ENCODE measurements at regions not wholly inside any gene's neighbourhood (a gene's known extent, or its start where the extent isn't known, plus 50 kb on each side); places are given as distances from the start of the nearest gene placed in this dataset.

DNA sequence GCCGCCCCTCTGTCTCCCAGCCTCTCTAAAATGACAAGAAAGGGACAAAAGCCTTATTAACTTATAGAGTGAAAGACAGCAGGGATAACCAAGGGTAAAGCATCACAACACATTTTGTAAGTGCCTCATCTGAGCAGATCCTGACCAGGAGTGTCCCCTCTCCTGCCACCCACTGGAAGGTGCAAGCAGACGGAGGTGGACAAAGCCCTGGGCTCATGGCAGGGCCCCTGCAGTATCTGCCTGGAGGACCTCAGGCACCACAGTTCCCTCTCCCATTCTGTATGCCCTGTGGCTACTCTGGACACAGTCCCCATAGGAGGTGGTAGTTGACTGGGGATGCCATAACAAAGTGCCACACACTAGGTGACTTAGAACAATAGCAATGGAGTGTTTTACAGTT is 319.8 kb downstream of the GADD45G start:
- no peak for DNase-seq
- Mint-ChIP-seq H3K27ac (no peak overlapping the region), H3K4me1 (peaks cover 0 to 5% (median 0%) of the 10 kb centered on the region in 3 donors), H3K36me3 (no peaks in the 10 kb centered on the region), H3K27me3 (peaks cover 0 to 20% (median 0%) of the 10 kb centered on the region in 3 donors), H3K9me3 (no peaks in the 10 kb centered on the region), H3K4me3 (no peak overlapping the region)
- ATAC-seq (ENCODE audit: low read depth in 2 of 2), result no peak

DNA sequence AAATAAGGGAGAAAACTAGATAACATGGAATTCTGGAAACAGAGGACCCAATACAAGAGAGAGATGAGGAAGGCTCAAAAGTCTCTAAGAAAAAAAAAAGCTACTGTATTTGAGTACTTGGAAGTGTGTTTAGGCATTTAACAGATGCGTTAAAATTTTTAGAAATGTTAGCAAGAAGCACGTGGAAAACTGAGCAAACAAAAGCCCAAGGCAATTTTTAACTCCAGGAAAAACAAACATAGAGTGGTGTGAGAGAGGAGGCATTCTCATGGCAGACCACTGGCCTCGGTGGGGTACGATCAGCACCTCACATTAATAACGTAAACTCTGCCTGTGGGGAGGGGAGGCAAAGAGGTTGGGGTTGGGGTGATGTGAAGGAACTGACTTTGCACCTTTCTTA is 321.4 kb downstream of the GADD45G start:
- peak overlapping the region in 1 of 6 donors; percentile 77 for H3K27ac Mint-ChIP-seq
- H3K27me3 Mint-ChIP-seq, result peaks cover 0 to 11% (median 0%) of the 10 kb centered on the region in 3 donors

DNA sequence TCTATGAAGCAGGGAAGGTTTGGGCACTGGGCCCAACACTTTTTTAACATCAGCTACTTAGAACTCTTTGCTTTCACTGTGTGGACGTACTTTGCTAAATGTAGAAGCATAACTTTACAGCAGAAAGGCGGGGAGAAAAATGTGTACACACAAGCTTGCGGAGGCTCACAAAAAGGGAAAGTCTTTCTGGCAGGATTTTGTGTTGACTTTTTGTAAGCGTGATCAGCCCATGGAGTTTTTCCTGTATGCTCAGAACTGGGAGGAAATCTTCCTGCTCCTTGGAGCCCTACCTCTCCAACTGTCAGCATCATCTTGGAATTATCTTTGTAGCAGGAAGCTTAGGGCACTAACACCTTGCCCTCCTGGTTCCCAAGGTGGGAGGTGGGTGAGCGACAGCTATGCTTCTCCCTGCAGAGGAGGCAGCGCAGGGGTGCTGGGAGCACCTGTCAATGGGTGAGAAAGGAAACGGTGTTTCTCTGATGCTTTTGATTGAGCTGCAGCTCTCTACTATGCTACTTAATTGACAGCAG is 321.9 kb downstream of the GADD45G start:
- DNase-seq (no peak), ATAC-seq (ENCODE audit: low read depth in 2 of 2) (no peak)
- no peaks in the 10 kb centered on the region for H3K9me3 Mint-ChIP-seq
- peaks cover 0 to 15% (median 0%) of the 10 kb centered on the region in 3 donors for H3K4me1 Mint-ChIP-seq
- no peak overlapping the region for H3K27ac Mint-ChIP-seq
- peaks cover 0 to 11% (median 0%) of the 10 kb centered on the region in 3 donors for H3K27me3 Mint-ChIP-seq
- H3K4me3 Mint-ChIP-seq, result no peak overlapping the region
- H3K36me3 Mint-ChIP-seq, result no peaks in the 10 kb centered on the region

More for the DNA sequence above, 321.4 kb downstream of the GADD45G start:
- no peak for DNase-seq
- Mint-ChIP-seq H3K9me3 (no peaks in the 10 kb centered on the region), H3K4me1 (peaks cover 0 to 15% (median 0%) of the 10 kb centered on the region in 3 donors), H3K4me3 (peak overlapping the region in 1 of 8 donors; percentile 36), H3K36me3 (no peaks in the 10 kb centered on the region)
- ATAC-seq (ENCODE audit: low read depth in 2 of 2), result no peak

DNA sequence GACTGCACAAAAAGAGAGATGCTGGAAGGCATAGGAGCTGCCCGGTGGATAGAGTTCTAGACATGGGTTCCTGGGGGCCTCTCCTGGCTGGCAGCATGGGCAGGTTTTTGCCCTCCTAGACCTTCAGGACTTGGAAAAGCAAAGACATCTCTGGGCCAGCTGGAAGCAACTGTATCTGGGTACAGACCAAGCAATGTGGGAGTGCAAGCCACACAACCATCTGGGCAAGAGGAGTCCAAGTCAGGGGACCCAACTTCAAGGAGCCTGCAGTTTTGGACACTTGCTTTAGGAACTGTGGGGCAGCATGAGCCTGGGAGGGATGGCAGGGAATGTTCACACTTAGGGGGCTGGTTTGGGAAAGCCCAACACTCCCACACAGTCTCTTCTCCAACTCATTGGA is 323.3 kb downstream of the GADD45G start:
- no peaks in the 10 kb centered on the region for H3K9me3 Mint-ChIP-seq
- H3K27ac Mint-ChIP-seq, result peak overlapping the region in 1 of 6 donors; percentile 81
- H3K4me3 Mint-ChIP-seq, result no peak overlapping the region
- H3K27me3 Mint-ChIP-seq, result peaks cover 0 to 19% (median 0%) of the 10 kb centered on the region in 3 donors
- peaks cover 0 to 15% (median 0%) of the 10 kb centered on the region in 3 donors for H3K4me1 Mint-ChIP-seq
- no peaks in the 10 kb centered on the region for H3K36me3 Mint-ChIP-seq
- ATAC-seq (ENCODE audit: low read depth in 2 of 2) (no peak), DNase-seq (no peak)

DNA sequence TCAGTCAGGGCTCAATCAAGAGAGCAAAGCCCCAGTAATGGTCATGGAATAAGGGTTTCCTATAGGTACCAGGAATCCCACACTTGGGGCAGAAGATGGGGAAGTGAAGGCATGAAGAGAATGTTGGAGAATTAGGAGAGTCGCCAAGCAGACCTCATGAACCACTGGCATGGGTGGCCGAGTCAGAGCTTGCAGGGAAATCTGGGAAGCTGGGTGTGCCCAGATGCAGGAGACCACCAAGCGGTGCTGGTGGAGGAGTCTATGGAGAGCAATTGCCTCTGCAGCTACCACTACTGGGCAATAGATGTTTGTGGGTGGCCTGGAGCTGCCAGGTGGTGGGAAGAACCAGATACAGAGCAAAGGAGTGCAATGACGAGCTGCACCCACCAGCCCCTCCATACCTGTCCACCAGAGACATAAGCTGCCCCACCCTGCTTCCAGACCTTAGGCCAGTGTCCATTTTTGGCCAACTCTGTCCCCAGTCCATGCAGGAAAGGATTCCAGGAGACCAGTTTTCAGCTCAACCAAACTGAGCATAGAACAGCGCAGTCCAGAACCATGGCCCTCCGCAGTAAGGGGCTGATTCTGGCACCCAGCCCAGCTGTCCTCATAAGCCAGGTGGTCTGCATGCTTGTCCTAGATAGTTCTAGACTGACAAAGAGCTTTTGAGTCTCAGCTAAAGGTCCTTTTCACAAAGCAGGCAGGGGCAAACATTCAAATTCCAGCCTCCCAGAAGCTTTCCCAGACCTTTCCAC is 323.9 kb downstream of the GADD45G start:
- no peak overlapping the region for H3K4me3 Mint-ChIP-seq
- peaks cover 0 to 15% (median 0%) of the 10 kb centered on the region in 3 donors for H3K4me1 Mint-ChIP-seq
- DNase-seq, result no peak
- no peak for ATAC-seq (ENCODE audit: low read depth in 2 of 2)
- no peaks in the 10 kb centered on the region for H3K9me3 Mint-ChIP-seq
- peak overlapping the region in 1 of 6 donors; percentile 81 for H3K27ac Mint-ChIP-seq
- H3K27me3 Mint-ChIP-seq, result peaks cover 0 to 24% (median 0%) of the 10 kb centered on the region in 3 donors
- no peaks in the 10 kb centered on the region for H3K36me3 Mint-ChIP-seq

DNA sequence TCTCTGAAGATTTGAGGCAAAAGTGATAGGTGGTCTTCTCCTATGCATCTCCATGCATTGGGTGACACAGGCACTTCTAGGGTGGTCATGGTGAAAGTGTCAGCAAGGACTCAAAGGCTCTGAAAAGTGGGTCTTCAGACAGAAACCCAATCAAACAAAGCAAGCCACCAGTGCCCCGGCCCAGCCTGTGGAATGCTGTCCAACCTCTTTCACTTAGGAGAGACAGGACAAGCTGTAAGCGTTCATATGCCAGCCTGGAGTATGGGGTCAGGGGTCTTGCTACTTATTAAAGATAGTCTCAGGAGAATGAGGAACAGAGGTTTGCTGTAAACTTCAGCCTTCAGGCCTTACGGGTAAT is 324.5 kb downstream of the GADD45G start:
- Mint-ChIP-seq H3K36me3 (no peaks in the 10 kb centered on the region), H3K9me3 (no peaks in the 10 kb centered on the region), H3K27ac (no peak overlapping the region), H3K4me3 (no peak overlapping the region), H3K4me1 (peaks cover 0 to 10% (median 0%) of the 10 kb centered on the region in 3 donors), H3K27me3 (peaks cover 0 to 24% (median 0%) of the 10 kb centered on the region in 3 donors)
- no peak for DNase-seq
- no peak for ATAC-seq (ENCODE audit: low read depth in 2 of 2)

DNA sequence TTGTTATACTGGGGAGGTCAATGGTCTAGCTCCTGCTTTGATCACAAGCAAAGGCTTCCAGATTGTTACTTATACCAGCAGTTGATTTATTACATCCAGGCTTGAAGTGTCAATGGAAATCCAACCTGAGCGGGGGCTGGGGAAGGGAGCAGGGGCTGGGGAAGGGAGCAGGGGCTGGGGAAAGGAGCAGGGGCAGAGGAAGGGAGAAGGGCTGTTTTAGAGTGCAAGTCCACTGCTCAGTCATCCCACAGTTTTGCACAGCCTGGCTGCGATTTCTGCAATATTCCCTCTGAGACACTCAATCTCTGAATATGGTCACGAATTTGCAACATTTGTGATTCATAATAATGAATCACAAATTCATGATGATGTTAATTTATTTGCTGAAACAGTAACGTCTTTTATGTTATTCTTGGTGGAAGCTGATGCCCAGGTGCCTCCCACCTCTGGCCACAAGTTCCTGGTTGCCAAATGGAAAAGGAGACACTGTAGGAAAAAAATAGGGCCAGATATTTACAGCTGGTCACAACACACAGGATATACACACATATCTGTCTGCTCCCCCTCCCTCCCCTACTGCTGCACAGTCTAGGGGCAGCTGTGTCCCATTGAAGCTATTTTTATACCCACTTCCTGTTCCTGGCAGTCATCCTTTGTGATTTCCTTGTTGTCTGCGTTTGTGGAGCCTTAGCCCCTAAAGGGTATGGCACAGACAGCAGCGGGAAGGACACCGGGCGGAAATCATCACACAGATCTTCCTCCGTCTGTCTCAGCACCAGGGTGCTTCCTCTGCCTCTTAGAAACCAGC is 325.1 kb downstream of the GADD45G start:
- H3K4me1 Mint-ChIP-seq, result peaks cover 0 to 10% (median 0%) of the 10 kb centered on the region in 3 donors
- H3K27me3 Mint-ChIP-seq, result peaks cover 0 to 24% (median 0%) of the 10 kb centered on the region in 3 donors
- H3K36me3 Mint-ChIP-seq, result no peaks in the 10 kb centered on the region
- peak overlapping the region in 2 of 6 donors; percentile 56 to 82 for H3K27ac Mint-ChIP-seq
- no peak for ATAC-seq (ENCODE audit: low read depth in 2 of 2)
- DNase-seq, result no peak
- H3K4me3 Mint-ChIP-seq, result no peak overlapping the region
- H3K9me3 Mint-ChIP-seq, result no peaks in the 10 kb centered on the region

DNA sequence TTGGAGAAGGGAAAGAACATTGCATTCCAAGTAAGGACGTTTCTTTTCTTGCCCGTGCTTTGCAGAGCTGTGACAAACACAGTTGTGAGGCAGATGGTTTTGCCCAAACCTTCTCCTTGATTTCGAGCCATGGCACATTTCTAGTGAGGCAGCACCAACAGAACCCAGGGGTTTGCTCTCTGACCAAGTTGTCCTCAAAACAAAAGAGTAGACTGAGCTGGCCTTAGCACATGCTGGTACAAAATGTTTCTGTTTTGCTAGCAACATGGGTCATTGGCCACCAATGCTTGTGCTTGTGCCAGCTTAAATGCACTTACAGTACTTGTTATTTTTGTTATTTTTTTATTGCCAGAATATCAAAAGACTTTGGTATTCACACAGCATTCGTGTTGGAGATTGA is 328.8 kb downstream of the GADD45G start:
- no peaks in the 10 kb centered on the region for H3K36me3 Mint-ChIP-seq
- H3K27me3 Mint-ChIP-seq, result peaks cover 0 to 13% (median under 1%) of the 10 kb centered on the region in 3 donors
- no peak overlapping the region for H3K4me3 Mint-ChIP-seq
- no peak for DNase-seq
- peaks cover 0 to 10% (median 7%) of the 10 kb centered on the region in 3 donors for H3K4me1 Mint-ChIP-seq
- H3K27ac Mint-ChIP-seq, result no peak overlapping the region
- no peak for ATAC-seq (ENCODE audit: low read depth in 2 of 2)
- H3K9me3 Mint-ChIP-seq, result no peaks in the 10 kb centered on the region

DNA sequence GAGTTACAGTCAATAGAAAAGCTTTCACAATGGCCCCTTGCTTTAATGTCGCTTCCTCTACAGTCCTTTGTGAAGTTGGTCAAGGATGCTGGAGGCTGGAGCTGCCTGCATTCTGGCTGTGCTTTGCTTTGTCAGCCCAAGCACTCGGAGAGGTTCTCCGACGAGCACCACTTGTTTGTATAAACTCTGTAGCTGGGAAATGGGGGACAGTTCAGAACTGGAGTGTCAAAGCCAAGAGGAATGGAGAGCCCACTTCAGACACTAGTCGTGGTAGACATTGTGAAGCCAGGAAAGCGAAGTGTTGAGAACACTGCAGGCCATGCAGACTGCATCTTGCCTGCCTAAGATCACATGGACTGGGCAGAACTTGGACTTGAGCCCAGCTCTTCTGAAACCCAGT is 330.3 kb downstream of the GADD45G start:
- peaks cover 0 to 7% (median 5%) of the 10 kb centered on the region in 3 donors for H3K4me1 Mint-ChIP-seq
- H3K27me3 Mint-ChIP-seq, result peaks cover 0 to 17% (median 16%) of the 10 kb centered on the region in 3 donors
- ATAC-seq (ENCODE audit: low read depth in 2 of 2) (no peak), DNase-seq (no peak)
- H3K9me3 Mint-ChIP-seq, result no peaks in the 10 kb centered on the region
- no peaks in the 10 kb centered on the region for H3K36me3 Mint-ChIP-seq
- no peak overlapping the region for H3K4me3 Mint-ChIP-seq
- H3K27ac Mint-ChIP-seq, result no peak overlapping the region

DNA sequence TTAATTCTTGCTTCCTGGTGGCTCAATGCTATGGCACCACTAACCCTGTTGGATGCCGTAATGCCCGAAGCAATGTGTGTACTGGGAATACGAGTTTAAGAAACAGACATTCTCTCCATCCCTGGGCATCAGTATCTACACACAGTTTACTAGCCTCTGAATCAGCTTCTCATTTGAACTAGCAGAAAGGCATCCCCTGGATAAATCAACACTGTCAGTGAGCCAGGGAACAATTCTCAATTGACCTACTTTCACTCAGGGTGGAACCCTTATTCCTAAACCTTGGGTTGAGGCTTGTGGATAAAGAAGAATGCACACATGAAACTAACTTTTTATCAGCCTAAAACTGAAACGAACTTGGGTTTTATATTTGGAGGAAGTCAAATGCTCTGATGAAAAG is 331.0 kb downstream of the GADD45G start:
- Mint-ChIP-seq H3K36me3 (no peaks in the 10 kb centered on the region), H3K4me3 (no peak overlapping the region), H3K27me3 (peaks cover 0 to 17% (median 16%) of the 10 kb centered on the region in 3 donors), H3K9me3 (no peaks in the 10 kb centered on the region), H3K4me1 (peaks cover 0 to 7% (median 2%) of the 10 kb centered on the region in 3 donors), H3K27ac (no peak overlapping the region)
- DNase-seq (no peak), ATAC-seq (ENCODE audit: low read depth in 2 of 2) (no peak)

DNA sequence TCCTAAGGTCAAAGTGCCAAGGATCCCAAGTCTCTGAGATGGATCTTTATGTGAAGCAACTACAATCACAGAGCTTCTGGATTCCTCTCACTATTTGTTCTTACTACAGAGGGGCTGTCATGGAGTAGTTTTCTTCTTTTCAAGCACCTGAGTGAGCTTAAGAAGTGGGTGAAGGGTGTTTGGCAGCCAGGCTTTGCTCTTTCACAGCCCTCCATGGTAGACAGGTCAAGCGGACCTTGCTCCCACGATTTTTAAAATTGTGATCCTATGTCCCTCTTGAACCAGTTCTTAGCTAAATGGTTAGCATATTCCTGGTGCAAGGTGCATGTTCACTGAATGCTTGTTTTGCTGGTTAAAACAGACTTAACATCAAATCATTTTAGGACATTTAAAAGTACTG is 332.2 kb downstream of the GADD45G start:
- Mint-ChIP-seq H3K9me3 (no peaks in the 10 kb centered on the region), H3K27me3 (peaks cover 0 to 26% (median 18%) of the 10 kb centered on the region in 3 donors), H3K4me1 (peaks cover 0 to 7% (median 0%) of the 10 kb centered on the region in 3 donors), H3K36me3 (no peaks in the 10 kb centered on the region), H3K27ac (no peak overlapping the region), H3K4me3 (no peak overlapping the region)
- DNase-seq (no peak), ATAC-seq (ENCODE audit: low read depth in 2 of 2) (no peak)

DNA sequence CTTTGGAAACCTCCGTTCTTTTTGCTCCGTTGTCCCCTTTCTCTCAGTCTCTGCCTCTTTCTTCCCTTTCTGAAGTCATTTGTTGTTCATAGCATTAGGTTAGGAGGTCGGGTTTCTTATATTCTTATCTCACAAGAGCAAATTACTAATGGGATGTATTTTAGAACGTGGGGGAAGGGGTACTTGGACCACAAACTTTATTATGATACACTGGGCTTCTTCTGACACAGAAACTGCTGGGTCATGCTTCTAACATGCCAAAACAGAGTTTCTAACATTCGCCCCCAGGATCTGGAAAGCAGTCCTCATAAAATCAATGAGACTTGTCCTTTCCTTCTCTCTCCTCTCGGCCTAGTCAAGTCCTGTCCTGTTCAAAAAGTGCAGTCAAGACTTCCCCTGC is 334.4 kb downstream of the GADD45G start:
- Mint-ChIP-seq H3K36me3 (no peaks in the 10 kb centered on the region), H3K27me3 (peaks cover 0 to 29% (median 27%) of the 10 kb centered on the region in 3 donors), H3K9me3 (no peaks in the 10 kb centered on the region), H3K27ac (no peak overlapping the region), H3K4me1 (peaks cover 0 to 7% (median 0%) of the 10 kb centered on the region in 3 donors), H3K4me3 (no peak overlapping the region)
- ATAC-seq (ENCODE audit: low read depth in 2 of 2), result no peak
- DNase-seq, result no peak

DNA sequence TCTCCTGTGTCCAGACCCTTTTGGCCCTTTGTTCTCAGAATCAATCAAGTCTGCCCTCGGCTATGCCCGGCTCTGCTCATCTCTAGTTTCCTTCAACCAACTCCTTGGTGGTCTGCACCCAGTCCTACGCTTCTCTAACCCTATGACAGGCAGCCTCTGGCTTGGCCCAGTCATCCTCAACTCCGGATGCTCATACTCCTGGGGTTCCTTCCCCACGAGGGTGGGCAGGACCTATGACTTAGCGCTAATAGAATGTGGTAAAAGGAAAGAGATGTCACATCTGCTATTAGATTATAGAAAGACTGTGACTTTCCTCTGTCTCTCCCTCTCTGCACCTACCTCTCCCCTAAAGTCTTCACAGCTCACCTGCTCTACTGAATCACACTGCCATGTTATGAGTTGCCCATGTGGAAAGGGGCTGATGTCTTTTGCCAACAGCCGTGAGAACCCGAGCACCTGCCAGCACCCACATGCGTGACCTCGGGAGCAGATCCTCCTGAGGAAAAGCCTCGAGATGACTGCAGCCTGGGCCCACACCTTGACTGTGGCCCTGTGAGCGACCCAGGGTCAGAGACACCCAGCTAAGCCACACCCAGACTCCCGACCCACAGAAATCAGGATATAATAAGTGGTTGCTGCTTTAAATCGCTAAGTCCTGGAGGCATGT is 334.9 kb downstream of the GADD45G start:
- peaks cover 0 to 29% (median 27%) of the 10 kb centered on the region in 3 donors for H3K27me3 Mint-ChIP-seq
- ATAC-seq (ENCODE audit: low read depth in 2 of 2) (no peak), DNase-seq (no peak)
- peak overlapping the region in 2 of 6 donors; percentile 9 to 63 for H3K27ac Mint-ChIP-seq
- no peak overlapping the region for H3K4me3 Mint-ChIP-seq
- no peaks in the 10 kb centered on the region for H3K9me3 Mint-ChIP-seq
- H3K36me3 Mint-ChIP-seq, result no peaks in the 10 kb centered on the region
- peaks cover 0 to 7% (median 0%) of the 10 kb centered on the region in 3 donors for H3K4me1 Mint-ChIP-seq
